H9 (cell line): ENCODE measurements at regions not wholly inside any gene's neighbourhood (a gene's known extent, or its start where the extent isn't known, plus 50 kb on each side); places are given as distances from the start of the nearest gene placed in this dataset.

Experiments
- DNase-seq: peaks from one replicate; pipeline ENCODE4 v3.0.0-alpha.2; 2017
- H2AFZ ChIP-seq: one replicate; pipeline ENCODE4 v1.6.1; 2013; ENCODE audit warnings: mild to moderate bottlenecking, low read length, control low read depth, moderate library complexity
- H2AK5ac ChIP-seq: 2 replicates; pipeline ENCODE4 v1.6.1; 2013; ENCODE audit warnings: low read length, control low read depth, mixed read lengths; ENCODE audit not compliant: insufficient read length
- H2BK120ac ChIP-seq: one replicate; pipeline ENCODE4 v1.6.1; 2013; ENCODE audit warnings: low read depth, mild to moderate bottlenecking, low read length, control low read depth, inconsistent platforms; ENCODE audit not compliant: poor library complexity, severe bottlenecking
- H2BK12ac ChIP-seq: 2 replicates; pipeline ENCODE4 v1.6.1; 2013; ENCODE audit warnings: low read length, control low read depth, mixed read lengths, low read depth; ENCODE audit not compliant: insufficient read length
- H2BK15ac ChIP-seq: 2 replicates; pipeline ENCODE4 v1.6.1; 2013; ENCODE audit warnings: low read depth, low read length, control low read depth
- H2BK20ac ChIP-seq: one replicate; pipeline ENCODE4 v1.6.1; 2013; ENCODE audit warnings: low read depth, mild to moderate bottlenecking, low read length, control low read depth, inconsistent platforms; ENCODE audit not compliant: poor library complexity, severe bottlenecking
- H2BK5ac ChIP-seq: 2 replicates; pipeline ENCODE4 v1.6.1; 2013; ENCODE audit warnings: low read length, control low read depth, mixed read lengths; ENCODE audit not compliant: insufficient read length
- H3K14ac ChIP-seq: 2 replicates; pipeline ENCODE4 v1.6.1; 2013; ENCODE audit warnings: low read length, control low read depth; ENCODE audit not compliant: insufficient read depth
- H3K18ac ChIP-seq: 2 replicates; pipeline ENCODE4 v1.6.1; 2013; ENCODE audit warnings: low read depth, mild to moderate bottlenecking, mixed read lengths, low read length, control low read depth; ENCODE audit not compliant: insufficient read length
- H3K23ac ChIP-seq: 2 replicates; pipeline ENCODE4 v1.6.1; 2013; ENCODE audit warnings: low read length, control low read depth, mixed read lengths, low read depth; ENCODE audit not compliant: insufficient read length
- H3K23me2 ChIP-seq: 2 replicates; pipeline ENCODE4 v1.6.1; 2013; ENCODE audit warnings: low read depth, mild to moderate bottlenecking, mixed read lengths, low read length, control low read depth; ENCODE audit not compliant: insufficient read length, poor library complexity, severe bottlenecking
- H3K27ac ChIP-seq: 2 replicates; pipeline ENCODE4 v1.5.1; 2013; ENCODE audit warnings: low read length, control low read depth, mixed read lengths, low read depth; ENCODE audit not compliant: insufficient read length
- H3K27me3 ChIP-seq: 2 replicates; pipeline ENCODE4 v1.6.1; 2013; ENCODE audit warnings: low read length, control low read depth, inconsistent platforms; ENCODE audit not compliant: insufficient read depth
- H3K4ac ChIP-seq: 2 replicates; pipeline ENCODE4 v1.6.1; 2013; ENCODE audit warnings: low read depth, mild to moderate bottlenecking, control low read depth, inconsistent platforms, low read length, moderate library complexity
- H3K4me1 ChIP-seq: 2 replicates; pipeline ENCODE4 v1.6.1; 2013; ENCODE audit warnings: low read length, control low read depth, inconsistent platforms; ENCODE audit not compliant: insufficient read depth
- H3K4me2 ChIP-seq: 2 replicates; pipeline ENCODE4 v1.6.1; 2013; ENCODE audit warnings: low read length, control low read depth, mixed read lengths; ENCODE audit not compliant: insufficient read length, insufficient read depth
- H3K56ac ChIP-seq: 2 replicates; pipeline ENCODE4 v1.6.1; 2013; ENCODE audit warnings: low read depth, mild to moderate bottlenecking, mixed read lengths, low read length, control low read depth; ENCODE audit not compliant: insufficient read length
- H3K79me1 ChIP-seq: 2 replicates; pipeline ENCODE4 v1.6.1; 2013; ENCODE audit warnings: low read depth, mild to moderate bottlenecking, moderate library complexity, low read length, control low read depth, inconsistent platforms; ENCODE audit not compliant: insufficient read depth, poor library complexity, severe bottlenecking
- H3K79me2 ChIP-seq: 2 replicates; pipeline ENCODE4 v1.6.1; 2013; ENCODE audit warnings: low read length, control low read depth, inconsistent platforms; ENCODE audit not compliant: insufficient read depth
- H3K9ac ChIP-seq: 2 replicates; pipeline ENCODE4 v1.6.1; 2013; ENCODE audit warnings: low read length, control low read depth, mixed read lengths; ENCODE audit not compliant: insufficient read length; ENCODE audit errors: extremely low read depth
- H3K9me3 ChIP-seq: one replicate; pipeline ENCODE4 v1.6.1; 2013; ENCODE audit warnings: low read depth, low read length, inconsistent platforms; ENCODE audit not compliant: control insufficient read depth
- H3T11ph ChIP-seq: one replicate; pipeline ENCODE4 v1.6.1; 2013; ENCODE audit warnings: mild to moderate bottlenecking, low read length, control low read depth, inconsistent platforms
- H4K20me1 ChIP-seq: one replicate; pipeline ENCODE4 v1.6.1; 2013; ENCODE audit not compliant: control insufficient read depth, insufficient read length, insufficient read depth
- H4K5ac ChIP-seq: 2 replicates; pipeline ENCODE4 v1.6.1; 2013; ENCODE audit warnings: low read depth, mild to moderate bottlenecking, mixed read lengths, low read length, control low read depth; ENCODE audit not compliant: insufficient read length
- H4K8ac ChIP-seq: replicated peaks from 2 replicates; pipeline ENCODE4 v1.6.1; 2013; ENCODE audit warnings: low read length, control low read depth, mixed read lengths, low read depth; ENCODE audit not compliant: insufficient read length
- H4K91ac ChIP-seq: 2 replicates; pipeline ENCODE4 v1.6.1; 2013; ENCODE audit warnings: low read depth, mild to moderate bottlenecking, moderate library complexity, mixed read lengths, low read length, control low read depth; ENCODE audit not compliant: insufficient read length
- H3K27ac Mint-ChIP-seq, 3 experiments: 2 replicates in 2 of 3; 3 replicates in 1 of 3; pipeline ENCODE4 v1.8.0; 2020 to 2021; ENCODE audit warnings: mixed read lengths in 3 of 3, mild to moderate bottlenecking in 1 of 3, moderate library complexity in 1 of 3
- H3K27me3 Mint-ChIP-seq: 2 replicates; pipeline ENCODE4 v1.8.0; 2021; ENCODE audit warnings: low read depth, mild to moderate bottlenecking, moderate library complexity, mixed read lengths
- H3K36me3 Mint-ChIP-seq, 3 experiments: 2 replicates in 2 of 3; 3 replicates in 1 of 3; pipeline ENCODE4 v1.8.0; 2020 to 2021; ENCODE audit warnings: low read depth in 3 of 3, mixed read lengths in 3 of 3; ENCODE audit not compliant: insufficient read depth in 1 of 3
- H3K4me1 Mint-ChIP-seq, 2 experiments: 2 replicates each; pipeline ENCODE4 v1.8.0; 2020; ENCODE audit warnings: mixed read lengths in 2 of 2
- H3K4me3 Mint-ChIP-seq, 2 experiments: 2 replicates in 1 of 2; 3 replicates in 1 of 2; pipeline ENCODE4 v1.8.0; 2020 to 2021; ENCODE audit warnings: mild to moderate bottlenecking in 2 of 2, mixed read lengths in 2 of 2, moderate library complexity in 1 of 2
- H3K9me3 Mint-ChIP-seq, 2 experiments: 2 replicates in 1 of 2; 3 replicates in 1 of 2; pipeline ENCODE4 v1.8.0; 2020; ENCODE audit warnings: mild to moderate bottlenecking in 2 of 2, mixed read lengths in 2 of 2, moderate library complexity in 1 of 2
- WGBS: extraction: QIAGEN DNeasy Blood & Tissue Kit; methylation state at CpG from one replicate; pipeline ENCODE4 v1.1.7; 2013; ENCODE audit warnings: missing lambda C conversion rate, low lambda C conversion rate, mixed read lengths; ENCODE audit not compliant: insufficient read length; ENCODE audit errors: extremely low coverage; 5-methylcytosine and 5-hydroxymethylcytosine counted together
- TF ChIP-seq, protein P1 (sequence below): fragments of 200-600 bp; sonication (generic); conservative IDR thresholded peaks from 3 replicates; pipeline ENCODE4 v1.8.0; 2021; ENCODE audit warnings: antibody characterized with exemption, mild to moderate bottlenecking

DNA sequence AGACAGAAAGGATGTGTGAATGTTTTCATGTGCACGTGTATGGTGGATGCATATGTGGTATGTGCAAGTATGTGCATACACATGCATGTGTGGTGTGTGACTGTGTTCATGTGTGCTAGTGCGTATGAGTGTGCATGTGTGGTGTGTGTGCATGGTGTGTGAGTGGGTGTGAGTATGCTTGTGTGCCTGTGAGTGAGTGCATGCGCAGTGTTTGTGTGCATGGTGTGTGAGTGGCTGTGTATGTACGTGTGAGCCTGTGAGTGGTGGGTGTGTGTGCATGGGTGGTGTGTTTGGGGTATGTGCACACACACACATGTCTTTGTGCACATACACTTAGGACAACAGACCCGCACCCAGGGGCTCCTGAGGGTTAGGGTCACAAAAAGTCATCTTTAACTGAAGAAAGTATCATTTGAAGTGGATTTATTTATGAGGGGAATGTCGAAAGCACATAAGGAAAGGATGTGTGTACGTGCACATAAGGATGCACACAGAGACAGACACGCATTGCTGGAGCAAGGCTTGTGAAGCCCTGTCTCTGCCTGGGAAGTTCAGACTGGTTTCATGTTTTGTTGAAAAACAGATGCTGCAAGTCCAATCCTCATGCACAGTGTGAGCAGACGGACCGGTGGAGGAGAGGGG lies 237.0 kb downstream of the SYK start:
- Histone ChIP-seq H4K5ac (peak overlapping the region; percentile 2), H4K91ac (no peak overlapping the region), H2BK120ac (no peak overlapping the region), H3K27me3 (no peaks in the 10 kb centered on the region), H4K8ac (peak overlapping the region; percentile 4), H2BK15ac (no peak overlapping the region), H4K20me1 (no peaks in the 10 kb centered on the region), H3K4me1 (no peaks in the 10 kb centered on the region), H3K4ac (no peak overlapping the region), H2AK5ac (no peak overlapping the region), H2BK12ac (no peak overlapping the region), H3K56ac (no peak overlapping the region), H2BK5ac (no peak overlapping the region), H3K23ac (no peak overlapping the region), H2AFZ (no peak overlapping the region), H3T11ph (no peak overlapping the region), H3K27ac (no peak overlapping the region), H3K9ac (no peak overlapping the region), H3K4me2 (no peak overlapping the region), H3K23me2 (no peaks in the 10 kb centered on the region), H3K79me1 (no peaks in the 10 kb centered on the region), H3K79me2 (no peaks in the 10 kb centered on the region), H3K18ac (no peak overlapping the region), H3K14ac (no peak overlapping the region), H2BK20ac (no peak overlapping the region), H3K9me3 (no peaks in the 10 kb centered on the region)
- WGBS, result no CpG with 5 or more reads among the region's 10 CpGs
- H3K4me3 Mint-ChIP-seq, result no peak overlapping the region; a peak in 1 of 5 replicates
- no peaks in the 10 kb centered on the region; a peak in 1 of 7 replicates for H3K36me3 Mint-ChIP-seq
- no peak overlapping the region; a peak in 1 of 7 replicates for H3K27ac Mint-ChIP-seq
- peaks cover 1% of the 10 kb centered on the region; the same call in 1 of the 2 replicates for H3K27me3 Mint-ChIP-seq
- H3K4me1 Mint-ChIP-seq, result peaks cover 17 to 29% of the 10 kb centered on the region in 2 experiments
- no peak for DNase-seq
- TF ChIP-seq, protein P1, sequence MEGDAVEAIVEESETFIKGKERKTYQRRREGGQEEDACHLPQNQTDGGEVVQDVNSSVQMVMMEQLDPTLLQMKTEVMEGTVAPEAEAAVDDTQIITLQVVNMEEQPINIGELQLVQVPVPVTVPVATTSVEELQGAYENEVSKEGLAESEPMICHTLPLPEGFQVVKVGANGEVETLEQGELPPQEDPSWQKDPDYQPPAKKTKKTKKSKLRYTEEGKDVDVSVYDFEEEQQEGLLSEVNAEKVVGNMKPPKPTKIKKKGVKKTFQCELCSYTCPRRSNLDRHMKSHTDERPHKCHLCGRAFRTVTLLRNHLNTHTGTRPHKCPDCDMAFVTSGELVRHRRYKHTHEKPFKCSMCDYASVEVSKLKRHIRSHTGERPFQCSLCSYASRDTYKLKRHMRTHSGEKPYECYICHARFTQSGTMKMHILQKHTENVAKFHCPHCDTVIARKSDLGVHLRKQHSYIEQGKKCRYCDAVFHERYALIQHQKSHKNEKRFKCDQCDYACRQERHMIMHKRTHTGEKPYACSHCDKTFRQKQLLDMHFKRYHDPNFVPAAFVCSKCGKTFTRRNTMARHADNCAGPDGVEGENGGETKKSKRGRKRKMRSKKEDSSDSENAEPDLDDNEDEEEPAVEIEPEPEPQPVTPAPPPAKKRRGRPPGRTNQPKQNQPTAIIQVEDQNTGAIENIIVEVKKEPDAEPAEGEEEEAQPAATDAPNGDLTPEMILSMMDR, result no peak
- no peaks in the 10 kb centered on the region for H3K9me3 Mint-ChIP-seq
